Neural progenitor cell (in vitro differentiated cells): ENCODE measurements at regions not wholly inside any gene's neighbourhood (a gene's known extent, or its start where the extent isn't known, plus 50 kb on each side); places are given as distances from the start of the nearest gene placed in this dataset.

Experiments
- DNase-seq: peaks from one replicate; pipeline ENCODE4 v3.0.0-alpha.2; 2016; ENCODE audit warnings: low spot score
- H2AFZ ChIP-seq: fragments of 200-600 bp; sonication (generic); replicated peaks from 2 replicates; pipeline ENCODE4 v1.6.1; 2016; ENCODE audit warnings: antibody characterized with exemption
- H3F3A ChIP-seq: fragments of 200-600 bp; sonication (generic); 2 replicates; pipeline ENCODE4 v1.6.1; 2016; ENCODE audit warnings: antibody characterized with exemption, low read depth
- H3K27ac ChIP-seq: fragments of 200-600 bp; sonication (generic); 2 replicates; pipeline ENCODE4 v1.5.1; 2016; ENCODE audit warnings: mild to moderate bottlenecking
- H3K27me3 ChIP-seq: fragments of 200-600 bp; sonication (generic); 2 replicates; pipeline ENCODE4 v1.6.1; 2016; ENCODE audit warnings: mild to moderate bottlenecking, moderate library complexity
- H3K36me3 ChIP-seq: fragments of 200-600 bp; sonication (generic); 2 replicates; pipeline ENCODE4 v1.5.1; 2016
- H3K4me1 ChIP-seq: fragments of 200-600 bp; sonication (generic); 2 replicates; pipeline ENCODE4 v1.6.1; 2016; ENCODE audit warnings: mixed run types
- H3K4me2 ChIP-seq: fragments of 200-600 bp; sonication (generic); 2 replicates; pipeline ENCODE4 v1.6.1; 2016
- H3K4me3 ChIP-seq: fragments of 200-600 bp; sonication (generic); 2 replicates; pipeline ENCODE4 v1.5.1; 2016
- H3K79me2 ChIP-seq: fragments of 200-600 bp; sonication (generic); 2 replicates; pipeline ENCODE4 v1.6.1; 2016; ENCODE audit warnings: low read depth
- H3K9ac ChIP-seq: fragments of 200-600 bp; sonication (generic); 2 replicates; pipeline ENCODE4 v1.6.1; 2016
- H3K9me3 ChIP-seq: fragments of 200-600 bp; sonication (generic); 2 replicates; pipeline ENCODE4 v1.5.1; 2016; ENCODE audit warnings: low read depth
- H4K20me1 ChIP-seq: fragments of 200-600 bp; sonication (generic); 2 replicates; pipeline ENCODE4 v1.6.1; 2016; ENCODE audit warnings: low read depth
- H3K27ac Mint-ChIP-seq: 3 replicates; pipeline ENCODE4 v1.8.0; 2021; ENCODE audit warnings: mixed read lengths
- H3K27me3 Mint-ChIP-seq: 2 replicates; pipeline ENCODE4 v1.8.0; 2022; ENCODE audit warnings: low read depth, mild to moderate bottlenecking, inconsistent platforms, moderate library complexity, mixed read lengths; ENCODE audit not compliant: insufficient read depth
- H3K36me3 Mint-ChIP-seq: 3 replicates; pipeline ENCODE4 v1.8.0; 2021; ENCODE audit warnings: mixed read lengths
- H3K4me1 Mint-ChIP-seq: 3 replicates; pipeline ENCODE4 v1.8.0; 2021; ENCODE audit warnings: mixed read lengths
- H3K4me3 Mint-ChIP-seq: 3 replicates; pipeline ENCODE4 v1.8.0; 2021; ENCODE audit warnings: mild to moderate bottlenecking, moderate library complexity, mixed read lengths
- H3K9me3 Mint-ChIP-seq: 3 replicates; pipeline ENCODE4 v1.8.0; 2020; ENCODE audit warnings: mixed read lengths
- EZH2 ChIP-seq: fragments of 200-600 bp; sonication (generic); IDR thresholded peaks from 2 replicates; pipeline ENCODE4 v1.6.1; 2017; ENCODE audit warnings: antibody characterized with exemption, mild to moderate bottlenecking, moderate library complexity
- EZH2phosphoT487 ChIP-seq: fragments of 200-600 bp; sonication (generic); IDR thresholded peaks from 2 replicates; pipeline ENCODE4 v1.6.1; 2017; ENCODE audit warnings: antibody characterized with exemption
- TF ChIP-seq, protein P1 (sequence below): fragments of 200-600 bp; sonication (generic); IDR thresholded peaks from 2 replicates; pipeline ENCODE4 v1.5.1; 2017; ENCODE audit warnings: antibody characterized with exemption, mild to moderate bottlenecking

- Mint-ChIP-seq H3K36me3 (no peaks in the 10 kb centered on the region), H3K27ac (no peak overlapping the region), H3K27me3 (peaks cover 2% of the 10 kb centered on the region), H3K4me1 (peaks cover 8% of the 10 kb centered on the region), H3K9me3 (peaks cover 4% of the 10 kb centered on the region), H3K4me3 (no peak overlapping the region)
- Histone ChIP-seq H3K79me2 (no peaks in the 10 kb centered on the region), H3K27me3 (no peaks in the 10 kb centered on the region), H3K4me2 (no peak overlapping the region), H4K20me1 (no peaks in the 10 kb centered on the region), H3K9ac (no peak overlapping the region), H3K27ac (no peak overlapping the region), H2AFZ (no peak overlapping the region), H3K36me3 (no peaks in the 10 kb centered on the region), H3F3A (no peaks in the 10 kb centered on the region), H3K4me1 (no peaks in the 10 kb centered on the region), H3K9me3 (no peaks in the 10 kb centered on the region), H3K4me3 (no peak overlapping the region)
- DNase-seq = no peak
- no peak for TF ChIP-seq EZH2phosphoT487
- no peak for TF ChIP-seq EZH2
- TF ChIP-seq, protein P1, sequence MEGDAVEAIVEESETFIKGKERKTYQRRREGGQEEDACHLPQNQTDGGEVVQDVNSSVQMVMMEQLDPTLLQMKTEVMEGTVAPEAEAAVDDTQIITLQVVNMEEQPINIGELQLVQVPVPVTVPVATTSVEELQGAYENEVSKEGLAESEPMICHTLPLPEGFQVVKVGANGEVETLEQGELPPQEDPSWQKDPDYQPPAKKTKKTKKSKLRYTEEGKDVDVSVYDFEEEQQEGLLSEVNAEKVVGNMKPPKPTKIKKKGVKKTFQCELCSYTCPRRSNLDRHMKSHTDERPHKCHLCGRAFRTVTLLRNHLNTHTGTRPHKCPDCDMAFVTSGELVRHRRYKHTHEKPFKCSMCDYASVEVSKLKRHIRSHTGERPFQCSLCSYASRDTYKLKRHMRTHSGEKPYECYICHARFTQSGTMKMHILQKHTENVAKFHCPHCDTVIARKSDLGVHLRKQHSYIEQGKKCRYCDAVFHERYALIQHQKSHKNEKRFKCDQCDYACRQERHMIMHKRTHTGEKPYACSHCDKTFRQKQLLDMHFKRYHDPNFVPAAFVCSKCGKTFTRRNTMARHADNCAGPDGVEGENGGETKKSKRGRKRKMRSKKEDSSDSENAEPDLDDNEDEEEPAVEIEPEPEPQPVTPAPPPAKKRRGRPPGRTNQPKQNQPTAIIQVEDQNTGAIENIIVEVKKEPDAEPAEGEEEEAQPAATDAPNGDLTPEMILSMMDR = no peak
Measured at GRCh38 chr6:125665295-125665814, 84.1 kb upstream of the HEY2 start.

DNA sequence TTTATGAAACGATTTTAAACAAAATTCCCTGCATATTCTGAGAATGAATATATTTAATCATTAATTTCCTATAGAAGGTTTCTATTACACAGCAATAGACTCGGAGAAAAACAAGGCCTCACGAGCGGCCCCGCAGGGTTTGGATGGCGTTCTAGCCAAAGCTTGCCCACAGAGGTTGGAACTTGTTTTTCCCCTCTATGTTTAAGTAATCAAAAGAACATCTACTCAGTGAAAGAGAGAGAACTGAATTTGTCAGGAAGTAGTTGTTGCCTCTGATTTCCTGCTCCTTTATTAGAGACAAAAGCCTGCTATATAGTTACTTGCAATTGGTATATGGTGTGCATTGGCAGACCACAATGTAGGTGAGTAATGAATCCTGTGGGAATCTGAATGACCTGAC lies 82.1 kb upstream of the HEY2 start:
- Histone ChIP-seq H3F3A (no peaks in the 10 kb centered on the region), H3K27ac (no peak overlapping the region), H3K4me1 (peaks cover 6% of the 10 kb centered on the region), H3K9me3 (no peaks in the 10 kb centered on the region), H2AFZ (no peak overlapping the region), H3K79me2 (no peaks in the 10 kb centered on the region), H3K4me2 (no peak overlapping the region), H3K4me3 (no peak overlapping the region), H3K27me3 (no peaks in the 10 kb centered on the region), H3K9ac (no peak overlapping the region), H3K36me3 (no peaks in the 10 kb centered on the region), H4K20me1 (no peaks in the 10 kb centered on the region)
- Mint-ChIP-seq H3K36me3 (no peaks in the 10 kb centered on the region), H3K4me1 (peaks cover 10% of the 10 kb centered on the region), H3K27me3 (peaks cover 2% of the 10 kb centered on the region), H3K4me3 (no peak overlapping the region), H3K27ac (no peak overlapping the region), H3K9me3 (peaks cover 4% of the 10 kb centered on the region)
- no peak for DNase-seq
- TF ChIP-seq EZH2phosphoT487 = no peak
- TF ChIP-seq EZH2 = no peak
- TF ChIP-seq, protein P1 = no peak

GRCh38 chr6:125668071-125668470 lies 81.4 kb upstream of the HEY2 start:
- Histone ChIP-seq H3K79me2 (no peaks in the 10 kb centered on the region), H3K9ac (no peak overlapping the region), H3K9me3 (no peaks in the 10 kb centered on the region), H2AFZ (no peak overlapping the region), H3K4me2 (no peak overlapping the region), H3K27me3 (no peaks in the 10 kb centered on the region), H3K36me3 (no peaks in the 10 kb centered on the region), H3F3A (no peaks in the 10 kb centered on the region), H3K4me1 (peaks cover 6% of the 10 kb centered on the region), H3K4me3 (no peak overlapping the region), H4K20me1 (no peaks in the 10 kb centered on the region), H3K27ac (no peak overlapping the region)
- Mint-ChIP-seq H3K9me3 (peaks cover 4% of the 10 kb centered on the region), H3K4me1 (peaks cover 9% of the 10 kb centered on the region), H3K4me3 (no peak overlapping the region), H3K27me3 (peaks cover 2% of the 10 kb centered on the region), H3K36me3 (no peaks in the 10 kb centered on the region), H3K27ac (no peak overlapping the region)
- no peak for DNase-seq
- TF ChIP-seq EZH2phosphoT487 (no peak), EZH2 (no peak)
- TF ChIP-seq, protein P1 = no peak
